Neural cell (in vitro differentiated cells): ENCODE measurements at regions not wholly inside any gene's neighbourhood (a gene's known extent, or its start where the extent isn't known, plus 50 kb on each side); places are given as distances from the start of the nearest gene placed in this dataset.

Experiments
- EP300 ChIP-seq: fragments of 450-650 bp; conservative IDR thresholded peaks from 2 replicates; pipeline ENCODE4 v1.6.1; 2014; ENCODE audit warnings: antibody characterized with exemption, mild to moderate bottlenecking, moderate library complexity; ENCODE audit not compliant: poor library complexity, severe bottlenecking
- EZH2 ChIP-seq: fragments of 200-600, 300-800 bp; shearing (Covaris generic), sonication (generic); IDR thresholded peaks from 2 replicates; pipeline ENCODE4 v1.6.1; 2014; ENCODE audit warnings: antibody characterized with exemption, low read length, borderline replicate concordance, mild to moderate bottlenecking; ENCODE audit not compliant: insufficient read depth, poor library complexity, severe bottlenecking
- MXI1 ChIP-seq: fragments of 450-650 bp; conservative IDR thresholded peaks from 2 replicates; pipeline ENCODE4 v1.6.1; 2014; ENCODE audit warnings: antibody characterized with exemption, mild to moderate bottlenecking; ENCODE audit not compliant: poor library complexity, severe bottlenecking
- POLR2AphosphoS5 ChIP-seq: IDR thresholded peaks from 2 replicates; pipeline ENCODE4 v1.6.1; 2012
- RAD21 ChIP-seq: fragments of 450-650 bp; conservative IDR thresholded peaks from 2 replicates; pipeline ENCODE4 v1.6.1; 2014; ENCODE audit warnings: antibody characterized with exemption, mild to moderate bottlenecking, moderate library complexity
- SMC3 ChIP-seq: fragments of 450-650 bp; conservative IDR thresholded peaks from 2 replicates; pipeline ENCODE4 v1.6.1; 2014; ENCODE audit warnings: antibody characterized with exemption, mild to moderate bottlenecking, moderate library complexity; ENCODE audit not compliant: poor library complexity
- TF ChIP-seq, protein P1 (sequence below): fragments of 450-650 bp; IDR thresholded peaks from 2 replicates; pipeline ENCODE4 v1.5.1; 2014; ENCODE audit warnings: antibody characterized with exemption, mild to moderate bottlenecking, moderate library complexity; ENCODE audit not compliant: poor library complexity, severe bottlenecking
- TF ChIP-seq, protein P2 (sequence below): IDR thresholded peaks from 2 replicates; pipeline ENCODE4 v1.6.1; 2012; ENCODE audit warnings: borderline replicate concordance

DNA sequence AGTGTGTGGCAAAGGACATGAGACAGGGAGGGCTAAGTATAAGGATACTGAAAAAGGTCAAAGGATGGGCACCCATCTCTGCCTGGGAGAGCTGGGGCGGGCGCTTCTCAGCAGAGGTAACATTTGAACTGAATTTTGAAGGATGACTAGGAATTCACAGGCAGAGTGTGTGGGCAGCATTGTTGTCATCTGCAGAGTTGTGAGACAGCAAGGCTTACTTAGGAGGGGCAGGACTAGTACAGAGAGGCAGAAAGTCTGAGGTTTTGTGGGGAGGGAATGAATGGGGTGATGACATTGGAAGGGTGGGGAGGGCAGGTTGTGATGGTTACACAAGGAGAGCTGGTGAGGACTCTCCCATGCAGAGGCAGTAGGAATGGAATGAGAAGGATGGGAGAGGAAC lies 84.1 kb upstream of the PRR23C start:
- TF ChIP-seq EP300 (no peak), POLR2AphosphoS5 (no peak), EZH2 (no peak), RAD21 (no peak), MXI1 (no peak), SMC3 (no peak)
- TF ChIP-seq, protein P1, sequence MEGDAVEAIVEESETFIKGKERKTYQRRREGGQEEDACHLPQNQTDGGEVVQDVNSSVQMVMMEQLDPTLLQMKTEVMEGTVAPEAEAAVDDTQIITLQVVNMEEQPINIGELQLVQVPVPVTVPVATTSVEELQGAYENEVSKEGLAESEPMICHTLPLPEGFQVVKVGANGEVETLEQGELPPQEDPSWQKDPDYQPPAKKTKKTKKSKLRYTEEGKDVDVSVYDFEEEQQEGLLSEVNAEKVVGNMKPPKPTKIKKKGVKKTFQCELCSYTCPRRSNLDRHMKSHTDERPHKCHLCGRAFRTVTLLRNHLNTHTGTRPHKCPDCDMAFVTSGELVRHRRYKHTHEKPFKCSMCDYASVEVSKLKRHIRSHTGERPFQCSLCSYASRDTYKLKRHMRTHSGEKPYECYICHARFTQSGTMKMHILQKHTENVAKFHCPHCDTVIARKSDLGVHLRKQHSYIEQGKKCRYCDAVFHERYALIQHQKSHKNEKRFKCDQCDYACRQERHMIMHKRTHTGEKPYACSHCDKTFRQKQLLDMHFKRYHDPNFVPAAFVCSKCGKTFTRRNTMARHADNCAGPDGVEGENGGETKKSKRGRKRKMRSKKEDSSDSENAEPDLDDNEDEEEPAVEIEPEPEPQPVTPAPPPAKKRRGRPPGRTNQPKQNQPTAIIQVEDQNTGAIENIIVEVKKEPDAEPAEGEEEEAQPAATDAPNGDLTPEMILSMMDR: no peak
- TF ChIP-seq, protein P2, sequence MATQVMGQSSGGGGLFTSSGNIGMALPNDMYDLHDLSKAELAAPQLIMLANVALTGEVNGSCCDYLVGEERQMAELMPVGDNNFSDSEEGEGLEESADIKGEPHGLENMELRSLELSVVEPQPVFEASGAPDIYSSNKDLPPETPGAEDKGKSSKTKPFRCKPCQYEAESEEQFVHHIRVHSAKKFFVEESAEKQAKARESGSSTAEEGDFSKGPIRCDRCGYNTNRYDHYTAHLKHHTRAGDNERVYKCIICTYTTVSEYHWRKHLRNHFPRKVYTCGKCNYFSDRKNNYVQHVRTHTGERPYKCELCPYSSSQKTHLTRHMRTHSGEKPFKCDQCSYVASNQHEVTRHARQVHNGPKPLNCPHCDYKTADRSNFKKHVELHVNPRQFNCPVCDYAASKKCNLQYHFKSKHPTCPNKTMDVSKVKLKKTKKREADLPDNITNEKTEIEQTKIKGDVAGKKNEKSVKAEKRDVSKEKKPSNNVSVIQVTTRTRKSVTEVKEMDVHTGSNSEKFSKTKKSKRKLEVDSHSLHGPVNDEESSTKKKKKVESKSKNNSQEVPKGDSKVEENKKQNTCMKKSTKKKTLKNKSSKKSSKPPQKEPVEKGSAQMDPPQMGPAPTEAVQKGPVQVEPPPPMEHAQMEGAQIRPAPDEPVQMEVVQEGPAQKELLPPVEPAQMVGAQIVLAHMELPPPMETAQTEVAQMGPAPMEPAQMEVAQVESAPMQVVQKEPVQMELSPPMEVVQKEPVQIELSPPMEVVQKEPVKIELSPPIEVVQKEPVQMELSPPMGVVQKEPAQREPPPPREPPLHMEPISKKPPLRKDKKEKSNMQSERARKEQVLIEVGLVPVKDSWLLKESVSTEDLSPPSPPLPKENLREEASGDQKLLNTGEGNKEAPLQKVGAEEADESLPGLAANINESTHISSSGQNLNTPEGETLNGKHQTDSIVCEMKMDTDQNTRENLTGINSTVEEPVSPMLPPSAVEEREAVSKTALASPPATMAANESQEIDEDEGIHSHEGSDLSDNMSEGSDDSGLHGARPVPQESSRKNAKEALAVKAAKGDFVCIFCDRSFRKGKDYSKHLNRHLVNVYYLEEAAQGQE: no peak
